OCI-LY1 (cell line): ENCODE measurements at regions not wholly inside any gene's neighbourhood (a gene's known extent, or its start where the extent isn't known, plus 50 kb on each side); places are given as distances from the start of the nearest gene placed in this dataset.

ENCODE experiments used
- H2AFZ ChIP-seq: fragments of 200-600 bp; sonication (generic), shearing (Covaris generic); 2 replicates; pipeline ENCODE4 v1.6.0; 2014; ENCODE audit warnings: antibody characterized with exemption, mild to moderate bottlenecking, low read length
- H3F3A ChIP-seq: fragments of 200-600 bp; sonication (generic), shearing (Covaris generic); 2 replicates; pipeline ENCODE4 v1.6.0; 2014; ENCODE audit warnings: mild to moderate bottlenecking, antibody characterized with exemption, low read length, moderate library complexity; ENCODE audit not compliant: insufficient read depth
- H3K27ac ChIP-seq: fragments of 200-600 bp; sonication (generic); 2 replicates; pipeline ENCODE4 v1.5.1; 2014; ENCODE audit warnings: low read length, mixed run types, mild to moderate bottlenecking, low read depth; ENCODE audit not compliant: poor library complexity, severe bottlenecking
- H3K27me3 ChIP-seq: fragments of 200-600 bp; sonication (generic); 2 replicates; pipeline ENCODE4 v1.6.0; 2014; ENCODE audit warnings: antibody characterized with exemption, mild to moderate bottlenecking, low read length, moderate library complexity; ENCODE audit not compliant: insufficient read depth
- H3K36me3 ChIP-seq: fragments of 200-600 bp; sonication (generic); 2 replicates; pipeline ENCODE4 v1.6.1; 2014; ENCODE audit warnings: mild to moderate bottlenecking, antibody characterized with exemption, low read length, moderate library complexity, mixed read lengths; ENCODE audit not compliant: insufficient read depth
- H3K4me1 ChIP-seq: fragments of 200-600 bp; sonication (generic); 2 replicates; pipeline ENCODE4 v1.5.1; 2014; ENCODE audit warnings: mild to moderate bottlenecking, low read length, moderate library complexity; ENCODE audit not compliant: insufficient read depth, severe bottlenecking
- H3K4me2 ChIP-seq: fragments of 200-600 bp; sonication (generic), shearing (Covaris generic); 2 replicates; pipeline ENCODE4 v1.6.1; 2014; ENCODE audit warnings: low read length
- H3K4me3 ChIP-seq: fragments of 200-600 bp; sonication (generic); 2 replicates; pipeline ENCODE4 v1.5.1; 2014; ENCODE audit warnings: low read length, low read depth, mild to moderate bottlenecking, mixed read lengths; ENCODE audit not compliant: poor library complexity, severe bottlenecking
- H3K79me2 ChIP-seq: fragments of 200-600 bp; shearing (Covaris generic); 2 replicates; pipeline ENCODE4 v1.6.1; 2016; ENCODE audit warnings: mixed run types, low read length, mixed read lengths; ENCODE audit not compliant: insufficient read depth
- H3K9ac ChIP-seq: fragments of 200-600 bp; sonication (generic), shearing (Covaris generic); 2 replicates; pipeline ENCODE4 v1.6.1; 2014; ENCODE audit warnings: mild to moderate bottlenecking, low read length, mixed read lengths
- H3K9me2 ChIP-seq: fragments of 200-600 bp; sonication (generic), shearing (Covaris generic); 2 replicates; pipeline ENCODE4 v1.6.1; 2014; ENCODE audit warnings: low read depth, mild to moderate bottlenecking, low read length, mixed read lengths
- H3K9me3 ChIP-seq: fragments of 200-600 bp; shearing (Covaris generic); 2 replicates; pipeline ENCODE4 v1.6.1; 2014; ENCODE audit warnings: low read length, mixed read lengths
- H4K20me1 ChIP-seq: fragments of 200-600 bp; sonication (generic), shearing (Covaris generic); 2 replicates; pipeline ENCODE4 v1.6.0; 2016; ENCODE audit warnings: mild to moderate bottlenecking, low read length; ENCODE audit not compliant: insufficient read depth
- EZH2 ChIP-seq: fragments of 200-600 bp; sonication (generic), shearing (Covaris generic); IDR thresholded peaks from 2 replicates; pipeline ENCODE4 v1.8.0; 2017; ENCODE audit warnings: borderline replicate concordance, mixed run types, mild to moderate bottlenecking, antibody characterized with exemption, low read length, moderate library complexity, mixed read lengths
- TF ChIP-seq, protein P1 (sequence below): fragments of 200-600 bp; sonication (generic), shearing (Covaris generic); IDR thresholded peaks from 2 replicates; pipeline ENCODE4 v1.5.1; 2017; ENCODE audit warnings: mild to moderate bottlenecking, antibody characterized with exemption, low read length, moderate library complexity, mixed read lengths

DNA sequence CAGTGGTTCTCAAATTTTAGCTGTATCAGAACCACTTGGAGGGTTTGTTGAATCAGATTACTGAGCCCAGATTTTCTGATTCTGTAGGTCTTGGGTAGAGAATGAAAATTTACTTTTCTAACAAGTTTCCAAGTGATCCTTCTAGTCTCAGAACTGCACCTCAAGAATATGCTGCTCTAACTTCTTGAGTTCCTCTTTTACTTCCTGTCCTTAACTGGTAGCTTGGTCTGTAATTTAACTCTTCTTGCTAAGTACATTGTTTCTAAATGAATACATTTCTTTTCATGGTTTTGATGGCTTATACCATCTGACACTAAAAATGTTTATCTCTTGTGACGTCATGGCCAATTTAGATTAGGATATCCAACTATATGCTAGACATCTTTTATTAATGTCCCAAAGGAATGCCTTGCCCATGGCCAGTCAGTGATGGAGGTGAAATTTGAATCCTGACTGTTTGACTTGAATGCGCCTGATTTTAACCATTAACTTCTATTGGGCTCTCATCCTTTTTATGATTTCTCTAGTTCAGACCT lies 262.6 kb upstream of the NAALADL2 start:
- H3K9me2 ChIP-seq, result no peaks in the 10 kb centered on the region
- H3K4me2 ChIP-seq, result no peak overlapping the region
- no peaks in the 10 kb centered on the region for H3F3A ChIP-seq
- no peak overlapping the region for H3K9ac ChIP-seq
- no peaks in the 10 kb centered on the region for H3K27me3 ChIP-seq
- no peaks in the 10 kb centered on the region for H3K4me1 ChIP-seq
- H3K4me3 ChIP-seq, result no peak overlapping the region
- no peak overlapping the region for H3K27ac ChIP-seq
- H3K79me2 ChIP-seq, result no peaks in the 10 kb centered on the region
- H4K20me1 ChIP-seq, result no peaks in the 10 kb centered on the region
- TF ChIP-seq, protein P1, sequence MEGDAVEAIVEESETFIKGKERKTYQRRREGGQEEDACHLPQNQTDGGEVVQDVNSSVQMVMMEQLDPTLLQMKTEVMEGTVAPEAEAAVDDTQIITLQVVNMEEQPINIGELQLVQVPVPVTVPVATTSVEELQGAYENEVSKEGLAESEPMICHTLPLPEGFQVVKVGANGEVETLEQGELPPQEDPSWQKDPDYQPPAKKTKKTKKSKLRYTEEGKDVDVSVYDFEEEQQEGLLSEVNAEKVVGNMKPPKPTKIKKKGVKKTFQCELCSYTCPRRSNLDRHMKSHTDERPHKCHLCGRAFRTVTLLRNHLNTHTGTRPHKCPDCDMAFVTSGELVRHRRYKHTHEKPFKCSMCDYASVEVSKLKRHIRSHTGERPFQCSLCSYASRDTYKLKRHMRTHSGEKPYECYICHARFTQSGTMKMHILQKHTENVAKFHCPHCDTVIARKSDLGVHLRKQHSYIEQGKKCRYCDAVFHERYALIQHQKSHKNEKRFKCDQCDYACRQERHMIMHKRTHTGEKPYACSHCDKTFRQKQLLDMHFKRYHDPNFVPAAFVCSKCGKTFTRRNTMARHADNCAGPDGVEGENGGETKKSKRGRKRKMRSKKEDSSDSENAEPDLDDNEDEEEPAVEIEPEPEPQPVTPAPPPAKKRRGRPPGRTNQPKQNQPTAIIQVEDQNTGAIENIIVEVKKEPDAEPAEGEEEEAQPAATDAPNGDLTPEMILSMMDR, result no peak
- TF ChIP-seq EZH2, result no peak
- H3K36me3 ChIP-seq, result no peaks in the 10 kb centered on the region
- H3K9me3 ChIP-seq, result no peaks in the 10 kb centered on the region
- no peak overlapping the region for H2AFZ ChIP-seq

DNA sequence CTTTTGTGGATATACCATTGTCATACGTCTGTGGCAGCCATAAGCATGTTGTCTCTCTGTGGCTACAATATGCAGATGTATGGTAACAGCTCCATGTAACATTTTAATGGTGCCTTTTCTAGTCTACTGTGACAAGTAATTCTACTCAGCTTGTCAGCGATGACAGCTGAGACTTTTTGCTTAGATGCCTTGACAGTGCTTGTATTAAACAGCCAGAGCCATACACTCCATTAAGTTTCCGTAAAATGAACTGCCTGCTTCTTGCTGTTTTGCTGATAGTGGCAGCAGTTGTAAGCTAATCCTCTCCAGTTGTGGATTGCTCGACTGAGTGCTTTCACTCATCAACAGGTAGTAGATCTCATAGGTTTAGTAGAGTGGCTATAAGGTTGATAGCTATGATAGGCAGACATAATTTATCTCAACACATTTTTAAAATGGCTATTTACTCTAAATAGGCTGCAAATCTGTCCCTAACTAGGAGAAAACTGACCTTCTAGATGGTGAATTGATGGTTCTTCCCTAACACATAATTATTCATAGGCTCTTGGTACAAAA lies 260.2 kb upstream of the NAALADL2 start:
- Histone ChIP-seq H3K9me3 (no peaks in the 10 kb centered on the region), H3K9me2 (no peaks in the 10 kb centered on the region), H3K79me2 (no peaks in the 10 kb centered on the region), H3K9ac (no peak overlapping the region), H3F3A (no peaks in the 10 kb centered on the region), H3K27me3 (no peaks in the 10 kb centered on the region), H3K4me3 (no peak overlapping the region), H3K27ac (no peak overlapping the region), H2AFZ (no peak overlapping the region), H3K4me2 (no peak overlapping the region), H4K20me1 (no peaks in the 10 kb centered on the region), H3K4me1 (no peaks in the 10 kb centered on the region), H3K36me3 (no peaks in the 10 kb centered on the region)
- TF ChIP-seq, protein P1, result no peak
- TF ChIP-seq EZH2, result no peak

DNA sequence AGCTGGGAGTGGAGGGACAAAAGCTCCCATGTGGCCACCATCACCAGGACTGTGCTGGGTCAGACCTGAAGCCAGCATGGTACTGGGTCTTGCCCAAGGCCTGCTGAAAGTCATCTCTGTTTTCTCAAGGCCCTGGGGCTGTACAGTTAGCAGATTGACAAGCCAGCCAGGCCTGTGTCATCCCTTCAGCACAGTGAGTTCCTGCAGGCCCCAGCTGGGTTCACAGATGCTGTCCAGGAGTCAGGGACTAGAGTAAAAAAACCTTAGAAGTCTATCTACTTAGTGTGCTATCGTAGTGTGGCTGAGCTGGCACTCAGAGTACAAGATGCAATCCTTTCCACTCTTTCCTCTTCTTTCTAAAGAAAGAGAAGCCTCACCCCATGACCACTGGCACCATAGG lies 246.0 kb upstream of the NAALADL2 start:
- Histone ChIP-seq H3K27ac (no peak overlapping the region), H3K79me2 (no peaks in the 10 kb centered on the region), H3K27me3 (no peaks in the 10 kb centered on the region), H4K20me1 (no peaks in the 10 kb centered on the region), H3K4me2 (no peak overlapping the region), H3K36me3 (no peaks in the 10 kb centered on the region), H3K9me3 (no peaks in the 10 kb centered on the region), H3K9me2 (no peaks in the 10 kb centered on the region), H3F3A (no peaks in the 10 kb centered on the region), H3K4me1 (no peaks in the 10 kb centered on the region), H3K9ac (no peak overlapping the region), H3K4me3 (no peak overlapping the region), H2AFZ (no peak overlapping the region)
- no peak for TF ChIP-seq EZH2
- TF ChIP-seq, protein P1, result no peak
